ENCODE measurements at regions not wholly inside any gene's neighbourhood (a gene's known extent, or its start where the extent isn't known, plus 50 kb on each side); places are given as distances from the start of the nearest gene placed in this dataset.
"Not testable (repeated sequence)": the region's sequence is repeated elsewhere in the genome, so short reads cannot be mapped to it uniquely, and the experiment has no call there.

DNA sequence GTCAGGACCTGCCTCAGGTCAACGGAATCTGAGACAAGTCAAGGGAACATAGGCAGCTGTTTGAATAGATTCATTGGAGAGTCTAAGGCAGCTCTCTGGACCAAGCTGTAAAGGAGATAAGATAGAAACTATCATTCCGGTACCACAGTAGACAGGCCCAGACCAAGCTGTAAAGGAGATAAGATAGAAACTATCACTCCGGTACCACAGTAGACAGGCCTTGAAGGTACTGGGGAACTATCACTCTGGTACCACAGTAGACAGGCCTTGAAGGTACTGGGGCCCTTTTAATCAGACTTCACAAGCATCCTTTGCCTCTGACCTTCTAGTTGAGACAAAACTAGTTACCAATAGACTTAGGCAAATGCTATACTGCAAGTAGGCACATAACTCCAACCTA, 346.1 kb downstream of the DCDC2C start:
- no peak for DNase-seq

DNA sequence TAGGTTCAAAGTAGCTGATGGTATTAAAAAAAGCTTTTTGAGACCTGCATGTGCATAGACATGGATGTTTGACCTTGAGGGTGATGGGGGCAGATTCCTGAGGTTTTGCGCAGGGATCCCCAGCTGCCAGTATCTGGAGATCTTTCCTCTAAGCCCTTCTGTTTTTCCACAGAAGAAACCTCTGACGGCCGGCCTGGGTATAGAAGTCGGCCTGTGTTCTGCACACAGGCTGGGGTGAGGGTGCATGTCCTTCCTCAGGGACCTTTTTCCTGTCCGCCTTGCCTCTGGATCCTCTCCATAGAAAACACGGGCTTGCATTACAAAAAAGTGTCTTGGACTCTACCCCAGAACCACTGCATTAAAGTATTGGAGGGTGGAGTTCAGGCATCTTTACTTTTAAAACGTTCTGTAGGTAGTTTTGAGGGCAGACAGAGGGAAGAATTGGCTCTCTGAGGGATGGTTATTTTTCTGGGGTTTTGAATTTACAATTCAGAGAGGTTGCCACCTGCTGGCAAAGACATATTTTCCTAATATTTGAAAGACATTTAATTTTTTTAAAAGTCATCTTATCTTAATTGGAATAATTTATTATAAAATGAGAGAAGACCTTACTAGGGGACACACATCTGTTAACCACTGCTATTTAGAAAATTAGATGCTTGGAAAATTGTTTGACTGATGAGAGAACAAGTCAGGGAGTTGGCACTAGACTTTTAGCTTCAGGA, 350.6 kb downstream of the DCDC2C start:
- no peak for DNase-seq

DNA sequence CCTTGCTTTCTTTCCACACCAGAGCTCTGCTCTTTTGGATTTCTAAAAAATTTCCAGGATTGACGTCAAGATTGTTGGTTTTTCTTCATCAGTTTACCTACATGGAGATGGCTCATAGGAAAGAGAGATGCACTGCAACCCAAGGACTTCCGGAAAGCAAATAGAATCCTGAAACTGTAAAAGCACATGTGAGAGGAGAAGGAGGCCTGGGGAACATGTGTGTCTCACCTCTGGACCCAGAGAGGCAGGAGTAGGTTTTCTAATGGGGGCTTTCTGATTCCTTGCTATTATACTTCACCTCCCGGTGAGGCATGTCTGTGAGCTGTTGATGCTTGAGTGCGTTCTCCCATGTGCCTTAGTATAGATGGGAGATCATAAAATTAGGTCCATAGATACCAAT, 362.8 kb downstream of the DCDC2C start:
- no peak for DNase-seq

DNA sequence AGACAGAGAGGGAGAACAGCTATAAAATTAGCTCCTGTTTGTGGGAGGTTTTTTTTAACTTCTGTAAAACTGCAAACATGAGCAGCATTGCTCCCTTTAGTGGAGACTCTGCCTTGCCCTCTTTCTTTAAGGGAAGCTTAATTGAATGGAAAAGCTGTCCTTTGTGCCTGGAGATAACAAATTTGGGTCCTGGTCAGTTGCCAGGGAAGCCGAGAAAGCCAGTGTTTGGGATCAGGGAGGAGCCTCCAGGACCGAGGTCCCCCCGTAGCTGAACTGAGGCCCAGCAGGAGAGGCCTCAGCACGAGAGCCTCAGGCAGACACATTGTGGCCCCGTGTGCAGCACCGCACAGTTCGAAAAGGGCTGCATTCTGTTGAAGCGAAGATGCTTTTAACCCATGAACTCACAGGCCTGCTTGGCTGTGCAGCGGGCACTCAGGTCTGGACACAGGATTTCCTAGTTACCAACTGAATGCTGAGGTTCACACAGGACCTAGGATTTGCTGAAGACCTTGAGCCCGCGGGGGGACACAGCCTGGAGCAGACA, 369.7 kb downstream of the DCDC2C start:
- no peak for DNase-seq

DNA sequence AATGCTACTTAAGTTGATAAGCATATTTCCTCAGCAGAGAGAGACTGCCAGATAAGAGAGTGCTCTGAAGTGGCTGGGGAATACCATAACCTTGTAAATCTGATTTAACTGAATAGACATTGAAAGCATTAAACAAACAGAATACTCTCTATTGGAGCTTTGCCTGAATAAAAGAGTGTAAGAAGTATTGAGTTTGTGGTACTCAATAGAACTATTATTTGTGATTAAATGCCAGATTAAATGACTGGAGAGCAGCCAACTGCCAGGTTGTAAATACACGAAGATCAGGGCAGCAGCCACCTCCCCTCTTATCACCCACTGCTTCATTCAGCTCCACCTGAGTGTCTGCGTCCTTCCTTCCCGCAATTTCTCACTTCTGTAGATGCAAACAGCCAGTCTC, 373.6 kb downstream of the DCDC2C start:
- DNase-seq: no peak

DNA sequence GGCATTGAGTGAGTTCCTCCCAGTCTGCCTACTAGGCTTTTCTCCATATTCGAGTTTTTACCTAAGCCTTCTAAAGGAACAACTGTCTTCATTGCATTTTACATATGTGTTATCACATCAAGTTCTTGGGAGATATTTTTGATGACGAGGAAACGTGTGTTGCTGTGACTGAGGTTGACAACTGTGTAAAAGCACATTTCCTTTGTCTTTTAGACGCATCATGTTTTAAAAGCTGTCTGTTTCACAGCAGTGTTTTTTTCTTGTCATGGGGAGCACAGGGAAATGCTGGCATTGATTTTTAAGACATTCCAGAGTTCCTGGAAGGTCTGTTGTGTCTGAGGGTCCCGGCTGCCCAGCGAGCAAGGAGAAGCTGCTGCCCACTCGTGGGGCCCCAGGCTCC, 381.8 kb downstream of the DCDC2C start:
- DNase-seq: no peak

DNA sequence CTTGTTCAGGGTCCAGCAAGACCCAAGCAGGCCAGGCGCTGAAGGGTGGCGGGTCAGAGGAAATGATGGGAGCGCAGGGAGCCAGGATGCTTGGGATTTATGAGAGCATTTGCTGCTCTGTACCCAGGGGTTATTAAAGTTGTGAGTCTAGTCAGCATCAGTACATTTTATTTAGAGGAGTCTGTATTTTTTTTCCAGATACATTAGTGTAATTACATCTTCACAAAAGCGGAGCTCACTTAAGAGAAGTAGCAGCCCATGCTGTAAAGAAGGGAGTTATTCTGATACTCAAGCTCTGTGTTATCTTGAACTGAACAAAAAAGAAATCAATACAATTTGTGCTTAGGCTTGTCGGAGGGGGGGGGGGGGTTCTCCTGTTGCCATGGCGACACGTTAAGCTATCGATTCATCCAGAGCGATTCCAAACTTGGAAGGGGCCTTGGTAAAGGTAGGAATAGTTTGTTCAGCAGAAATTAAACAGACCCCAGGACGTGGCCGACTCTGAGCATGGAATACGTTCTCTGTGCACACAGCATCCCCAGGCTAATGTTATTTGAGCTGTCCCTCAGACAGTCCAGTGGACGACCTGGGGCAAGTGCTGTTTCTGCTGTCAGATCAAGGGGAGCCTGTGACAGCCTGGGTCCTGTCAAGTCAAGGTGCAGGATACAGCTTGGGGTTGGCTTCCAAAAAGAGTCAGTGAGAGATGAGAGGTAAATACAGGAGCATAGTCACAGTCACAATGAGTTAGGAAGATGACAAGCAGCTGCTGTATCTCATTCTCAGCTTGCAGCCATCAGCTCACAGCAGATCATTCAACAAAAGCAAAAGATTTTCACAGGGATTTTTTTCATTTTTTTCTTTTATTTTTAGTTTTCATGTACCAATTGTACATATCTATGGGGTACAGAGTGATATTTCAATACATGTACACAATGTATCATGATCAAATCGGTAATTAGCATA, 387.6 kb downstream of the DCDC2C start:
- DNase-seq: no peak

DNA sequence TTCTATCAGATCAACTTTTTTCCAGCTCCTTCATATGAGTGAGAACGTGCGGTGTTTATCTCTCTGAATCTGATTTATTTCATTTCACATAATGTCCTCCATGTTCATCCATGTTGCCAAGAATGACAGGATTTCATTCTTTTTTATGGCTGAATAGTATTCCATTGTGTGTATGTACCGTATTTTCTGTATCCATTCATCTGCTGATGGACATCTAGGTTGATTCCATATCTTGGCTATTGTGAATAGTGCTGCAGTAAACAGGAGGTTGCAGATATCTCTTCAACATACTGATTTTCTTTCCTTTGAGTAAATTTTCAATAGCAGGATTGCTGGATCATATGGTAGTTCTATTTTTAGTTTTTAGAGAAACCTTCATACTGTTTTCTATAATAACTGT, 388.5 kb downstream of the DCDC2C start:
- no peak for DNase-seq

DNA sequence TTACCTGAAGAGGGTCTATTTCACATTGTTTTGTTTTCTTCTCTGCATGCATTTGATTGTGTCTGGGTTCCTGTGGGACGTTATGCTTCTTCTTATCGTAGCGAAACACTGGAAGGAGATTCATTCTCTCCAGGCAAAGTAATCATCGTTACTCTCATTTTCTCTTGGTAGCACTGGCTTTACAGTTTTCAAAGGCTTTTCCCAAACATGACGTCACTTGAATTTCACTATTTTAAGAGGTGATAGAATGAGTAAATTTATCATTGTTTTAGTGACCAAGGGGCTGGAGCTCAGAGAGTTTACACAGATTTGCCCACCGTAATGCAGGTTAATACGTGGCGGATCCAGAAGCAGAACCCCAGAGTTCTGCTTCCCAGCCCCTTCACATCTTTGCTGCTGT, 391.4 kb downstream of the DCDC2C start:
- DNase-seq: no peak

DNA sequence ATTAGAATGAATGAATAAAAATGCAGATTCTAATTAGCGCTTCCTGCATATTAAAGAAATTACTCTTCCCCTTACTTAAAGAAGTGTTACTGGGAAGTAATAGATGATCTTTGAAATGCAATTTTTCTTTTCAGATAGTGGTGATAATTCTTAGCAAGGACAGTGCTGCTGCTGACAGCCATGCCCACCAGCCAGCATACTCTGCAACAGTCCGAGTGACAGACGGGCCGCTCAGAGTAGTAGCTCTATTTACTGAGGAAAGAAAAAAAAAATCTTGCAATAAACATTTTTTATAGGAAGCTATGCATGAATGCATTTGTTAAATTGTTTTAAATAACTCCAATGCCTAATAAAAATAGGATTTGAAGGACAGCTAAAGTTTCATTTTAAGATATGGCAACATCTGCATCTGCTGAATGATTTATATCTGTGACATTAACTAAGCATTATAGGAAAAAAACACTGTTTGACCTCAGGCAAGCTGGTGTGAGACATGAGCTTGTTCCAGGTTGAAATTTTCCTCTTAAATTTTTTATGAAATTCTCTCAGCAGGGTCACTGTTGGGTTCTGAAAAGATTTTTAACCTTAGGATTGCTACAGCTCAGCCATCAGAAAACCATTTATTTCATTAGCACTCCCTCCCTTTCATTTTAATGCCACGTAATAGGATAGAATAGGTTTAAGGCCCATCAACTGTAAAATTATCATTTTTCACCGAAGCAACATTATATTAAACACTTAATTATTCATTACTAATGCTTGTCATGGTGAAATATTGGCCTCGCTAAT, 393.8 kb downstream of the DCDC2C start:
- no peak for DNase-seq

DNA sequence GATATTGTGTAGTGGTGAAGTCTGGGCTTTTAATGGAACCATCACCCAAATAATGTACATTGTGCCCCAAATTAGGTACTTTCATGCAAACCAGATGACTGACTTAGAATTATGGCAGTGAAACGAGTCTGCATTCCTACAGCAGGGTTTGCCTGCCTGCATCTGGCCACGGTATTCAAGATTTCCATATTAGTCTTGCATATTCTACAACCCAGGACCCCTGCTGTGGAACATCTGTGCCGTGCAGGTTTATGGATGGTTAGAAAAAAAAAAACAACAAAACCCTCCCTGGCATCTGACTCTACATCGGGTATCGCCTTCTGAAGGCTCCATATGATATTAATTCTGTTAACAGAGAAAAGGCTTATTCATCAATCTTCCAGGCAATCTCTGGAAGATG, 394.8 kb downstream of the DCDC2C start:
- DNase-seq: no peak

DNA sequence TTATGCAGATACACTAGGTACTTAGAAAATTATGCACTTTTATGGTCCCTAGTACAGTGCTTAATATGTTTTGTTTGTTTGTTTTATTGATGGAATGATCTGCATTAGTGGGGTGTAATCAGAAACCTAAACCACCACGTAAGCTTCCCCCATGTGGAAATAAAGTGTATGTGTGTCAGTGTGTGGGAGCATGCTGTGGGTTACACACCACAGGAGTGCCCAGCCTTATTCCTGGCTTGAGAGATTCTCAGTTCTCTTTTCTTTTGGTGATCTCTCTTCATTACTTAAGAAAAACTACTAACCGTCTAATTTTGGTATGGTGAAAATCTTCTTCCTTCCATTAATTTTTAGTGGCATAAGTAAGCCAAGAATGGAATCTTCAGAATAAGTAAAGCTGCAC, 398.6 kb downstream of the DCDC2C start:
- DNase-seq: no peak

DNA sequence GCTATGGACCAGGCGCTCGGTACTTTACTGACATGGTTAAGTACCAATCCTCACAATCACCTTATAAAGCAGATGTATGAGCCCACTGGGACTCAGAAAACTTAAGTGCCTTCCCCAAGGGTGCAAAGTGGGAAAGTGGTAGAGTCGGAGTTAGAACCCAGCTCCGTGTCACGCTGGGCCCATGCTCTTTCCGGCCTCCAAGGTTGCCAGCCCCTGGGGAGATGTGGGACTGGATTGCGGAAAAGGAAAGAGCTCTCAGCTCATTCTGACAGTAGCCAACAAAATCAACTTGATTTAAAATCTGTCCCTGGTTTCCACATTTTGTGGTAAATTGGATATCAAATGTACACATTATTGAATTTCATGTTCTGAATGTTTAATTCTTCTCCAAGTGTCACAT, 403.8 kb downstream of the DCDC2C start:
- no peak for DNase-seq

DNA sequence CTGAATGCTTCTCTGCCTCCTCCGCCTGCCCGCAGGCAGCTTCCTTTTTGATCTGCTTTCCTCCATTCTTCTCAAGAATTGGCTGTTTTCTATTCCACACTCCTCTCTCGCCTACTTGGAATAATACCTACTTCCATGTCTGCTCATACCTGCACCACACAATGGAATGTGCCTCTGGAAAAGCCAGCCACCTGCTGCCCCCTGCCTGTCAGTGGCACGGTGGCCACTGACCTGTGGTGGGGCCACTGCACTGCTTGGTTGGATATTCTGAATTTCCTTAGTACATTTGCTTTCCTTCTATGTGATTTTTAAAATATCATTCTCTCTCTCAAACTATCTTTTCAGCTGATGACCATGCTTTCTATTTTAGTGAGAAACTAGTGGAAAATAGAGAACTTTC, 406.9 kb downstream of the DCDC2C start:
- no peak for DNase-seq

DNA sequence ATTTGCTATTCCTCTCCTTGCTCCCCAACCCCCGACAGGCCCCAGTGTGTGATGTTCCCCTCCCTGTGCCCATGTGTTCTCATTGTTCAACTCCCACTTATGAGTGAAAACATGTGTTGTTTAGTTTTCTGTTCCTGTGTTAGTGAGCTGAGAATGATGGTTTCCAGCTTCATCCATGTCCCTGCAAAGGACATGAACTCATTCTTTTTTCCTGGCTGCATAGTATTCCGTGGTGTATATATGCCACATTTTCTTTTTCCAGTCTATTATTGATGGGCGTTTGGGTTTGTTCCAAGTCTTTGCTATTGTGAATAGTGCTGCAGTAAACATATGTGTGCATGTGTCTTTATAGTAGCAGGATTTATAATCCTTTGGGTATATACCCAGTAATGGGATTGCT, 412.1 kb downstream of the DCDC2C start:
- not testable (repeated sequence) for DNase-seq

DNA sequence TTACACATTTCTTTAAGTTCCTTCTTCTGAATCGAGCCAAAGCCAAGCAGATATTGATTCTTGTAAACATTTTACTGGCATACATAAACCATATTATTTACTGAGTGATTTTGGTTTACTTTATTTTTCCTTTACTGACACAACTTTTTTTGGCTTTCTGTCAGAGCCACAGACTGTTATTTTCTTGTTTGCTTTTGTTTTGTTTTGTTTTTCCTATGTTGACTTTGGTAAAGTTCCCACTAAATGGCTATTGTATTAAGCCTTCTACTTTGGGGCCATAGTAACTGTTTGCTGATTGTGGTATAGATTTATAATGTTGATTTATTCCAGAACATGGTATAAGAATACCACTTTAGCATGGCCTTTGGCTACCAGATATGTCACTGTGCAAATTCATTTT, 419.4 kb downstream of the DCDC2C start:
- no peak for DNase-seq

DNA sequence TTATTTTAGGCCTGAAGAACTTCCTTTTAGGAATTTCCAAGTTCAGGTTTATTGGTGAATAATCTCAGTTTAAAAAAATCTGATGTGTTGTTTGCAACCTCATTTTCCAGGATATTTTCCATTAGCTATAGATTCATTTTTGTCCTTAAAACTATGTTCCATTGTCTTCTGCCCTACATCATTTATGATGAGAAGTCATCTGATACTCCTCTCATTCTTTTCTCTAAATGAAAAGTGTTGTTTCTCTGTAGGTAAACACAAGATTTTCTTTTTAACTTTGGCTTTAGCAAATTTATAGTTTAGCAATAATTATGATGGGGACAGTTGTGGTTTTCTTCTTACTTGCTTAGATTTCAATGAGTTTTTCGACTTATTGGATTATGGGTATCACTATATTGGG, 427.3 kb downstream of the DCDC2C start:
- DNase-seq: no peak

DNA sequence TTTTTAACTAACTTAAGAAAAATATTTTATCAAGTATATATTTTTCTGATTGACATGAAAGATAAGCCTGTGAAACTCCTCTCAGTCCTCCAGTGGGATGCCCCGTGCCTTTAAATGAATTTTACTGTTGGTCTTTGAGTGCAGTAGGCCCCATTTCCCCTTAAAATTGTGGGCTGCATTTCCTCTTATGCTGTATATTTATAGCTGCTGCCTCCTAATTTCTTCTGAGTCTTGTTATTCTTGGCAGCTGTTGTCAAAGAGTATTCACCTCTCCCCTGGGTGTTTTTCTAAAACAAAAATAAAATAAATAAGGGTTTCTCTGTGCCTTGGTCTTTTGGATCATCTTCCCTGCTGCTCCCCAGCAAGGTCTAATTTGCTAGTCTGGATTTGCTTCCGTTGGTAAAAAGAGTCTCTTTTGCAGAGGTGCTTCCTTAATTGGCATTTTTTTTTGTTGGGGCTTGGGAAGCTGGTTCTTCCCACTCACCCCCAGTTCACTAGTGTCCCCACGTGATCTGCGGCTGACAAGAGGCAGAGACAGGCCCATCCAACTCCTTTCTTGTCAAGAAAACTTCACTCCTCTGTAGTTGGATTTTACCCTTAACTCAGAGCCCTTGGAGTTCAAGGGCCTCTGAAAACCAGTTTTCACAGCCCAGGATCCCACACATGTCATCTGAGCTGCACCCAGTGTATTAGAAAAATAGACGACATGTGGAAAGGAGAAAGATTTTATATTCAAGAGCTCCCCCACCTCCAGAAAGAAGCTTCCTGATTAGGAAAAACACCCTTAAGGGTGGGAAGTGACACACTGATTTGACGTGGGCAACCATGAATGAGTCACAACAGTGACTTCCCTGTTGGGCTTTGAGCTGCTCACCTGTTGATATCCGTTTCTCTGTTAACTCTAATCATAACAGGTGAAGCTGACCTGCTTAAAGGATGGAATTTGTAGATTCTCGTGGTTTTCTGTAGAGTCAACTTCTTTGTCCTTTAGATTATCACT, 431.5 kb downstream of the DCDC2C start:
- no peak for DNase-seq

DNA sequence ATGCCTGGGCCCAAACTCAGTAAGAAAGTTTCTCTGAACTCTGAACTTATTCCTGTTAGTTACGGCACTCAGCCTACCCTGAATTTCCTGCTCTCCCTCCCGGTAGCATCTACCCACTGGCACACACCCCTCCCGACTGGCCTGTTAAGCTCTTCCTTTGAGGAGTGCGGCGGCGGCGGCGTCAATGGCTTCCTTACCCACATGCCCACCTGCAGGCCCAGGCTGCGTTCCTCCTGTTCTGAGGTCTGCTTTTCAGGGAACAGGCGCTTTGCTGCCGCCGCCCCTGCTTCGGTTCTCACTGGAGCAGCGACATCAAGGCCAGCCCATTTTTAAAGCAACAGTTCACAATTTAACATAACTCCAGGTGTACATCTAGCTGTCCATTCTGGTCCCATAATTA, 432.4 kb downstream of the DCDC2C start:
- no peak for DNase-seq

DNA sequence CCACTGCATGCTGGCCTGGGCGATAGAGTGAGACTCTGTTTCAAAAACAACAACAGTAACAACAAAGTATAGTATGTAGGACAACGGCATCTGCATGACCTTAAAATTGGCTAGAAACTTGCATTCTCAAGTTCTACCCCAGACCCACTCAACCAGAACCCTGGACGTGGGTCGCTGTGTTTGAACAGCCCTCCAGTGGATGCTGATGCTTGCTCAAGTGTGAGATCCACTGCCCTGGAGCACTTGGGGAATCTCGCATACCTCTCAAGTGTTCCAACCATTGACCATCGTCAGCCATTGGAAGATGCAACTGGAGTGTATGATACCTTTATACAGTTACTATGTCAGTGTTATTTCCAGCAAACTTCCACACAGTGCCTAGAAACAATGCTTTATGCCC, 435.9 kb downstream of the DCDC2C start:
- no peak for DNase-seq

DNA sequence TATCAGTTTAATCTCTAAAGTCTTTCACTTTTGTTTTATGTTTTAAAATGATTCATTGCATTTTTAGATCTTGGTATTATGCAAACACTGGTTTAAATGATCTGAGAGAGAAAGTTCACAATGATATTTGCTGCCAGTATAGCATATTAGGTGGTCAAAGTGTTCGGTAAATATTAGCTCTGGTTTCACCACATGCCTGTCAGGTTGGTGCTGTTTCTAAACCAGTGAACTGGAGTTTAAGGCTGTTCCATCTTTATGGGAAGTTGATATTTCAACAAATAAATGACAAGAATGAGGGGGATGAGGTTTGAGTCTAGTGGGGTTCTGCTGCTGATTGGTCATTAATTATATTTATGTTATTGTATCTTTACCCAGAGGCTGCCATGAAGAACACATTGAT, 436.4 kb downstream of the DCDC2C start:
- no peak for DNase-seq

Measured in activated naive CD4-positive, alpha-beta T cell (primary cell).